GM23338 (cell line): ENCODE measurements at regions not wholly inside any gene's neighbourhood (a gene's known extent, or its start where the extent isn't known, plus 50 kb on each side); places are given as distances from the start of the nearest gene placed in this dataset.

Experiments used
- ATAC-seq: fragments of 200-7000 bp; cut with Tn5 transposase; 3 replicates; pipeline ENCODE4 v1.9.1; 2020
- DNase-seq: peaks from one replicate; pipeline ENCODE4 v3.0.0-alpha.2; 2015; ENCODE audit warnings: low spot score
- H2AFZ ChIP-seq: fragments of 200-600 bp; sonication (generic); 2 replicates; pipeline ENCODE4 v1.8.0; 2016; ENCODE audit warnings: antibody characterized with exemption, mild to moderate bottlenecking, moderate library complexity
- H3F3A ChIP-seq: fragments of 200-600 bp; sonication (generic); replicated peaks from 2 replicates; pipeline ENCODE4 v1.8.0; 2017; ENCODE audit warnings: antibody characterized with exemption, mixed run types, low read depth
- H3K27ac ChIP-seq: fragments of 200-600 bp; sonication (generic); 2 replicates; pipeline ENCODE4 v1.6.1; 2016; ENCODE audit warnings: low read depth
- H3K27me3 ChIP-seq: fragments of 200-600 bp; sonication (generic); 2 replicates; pipeline ENCODE4 v1.8.0; 2016; ENCODE audit warnings: mild to moderate bottlenecking, mixed run types, moderate library complexity; ENCODE audit not compliant: insufficient read depth
- H3K36me3 ChIP-seq: fragments of 200-600 bp; sonication (generic); 2 replicates; pipeline ENCODE4 v1.8.0; 2016; ENCODE audit warnings: mild to moderate bottlenecking; ENCODE audit not compliant: insufficient read depth
- H3K4me1 ChIP-seq: fragments of 200-600 bp; sonication (generic); 2 replicates; pipeline ENCODE4 v1.8.0; 2016; ENCODE audit warnings: mild to moderate bottlenecking, moderate library complexity; ENCODE audit not compliant: insufficient read depth
- H3K4me2 ChIP-seq: fragments of 200-600 bp; sonication (generic); 2 replicates; pipeline ENCODE4 v1.7.1; 2017; ENCODE audit warnings: mixed run types
- H3K4me3 ChIP-seq: fragments of 200-600 bp; sonication (generic); 2 replicates; pipeline ENCODE4 v1.6.1; 2016; ENCODE audit warnings: mixed run types
- H3K79me2 ChIP-seq: fragments of 200-600 bp; sonication (generic); replicated peaks from 2 replicates; pipeline ENCODE4 v1.8.0; 2017; ENCODE audit warnings: mild to moderate bottlenecking; ENCODE audit not compliant: insufficient read depth
- H3K9me2 ChIP-seq: fragments of 200-600 bp; sonication (generic); 2 replicates; pipeline ENCODE4 v1.8.0; 2017; ENCODE audit not compliant: insufficient read depth
- H4K20me1 ChIP-seq: fragments of 200-600 bp; sonication (generic); replicated peaks from 2 replicates; pipeline ENCODE4 v1.8.0; 2017; ENCODE audit warnings: mild to moderate bottlenecking; ENCODE audit not compliant: insufficient read depth
- H3K27ac Mint-ChIP-seq: 2 replicates; pipeline ENCODE4 v1.8.0; 2020; ENCODE audit warnings: inconsistent platforms, mild to moderate bottlenecking, moderate library complexity, mixed read lengths
- H3K27me3 Mint-ChIP-seq: 3 replicates; pipeline ENCODE4 v1.8.0; 2022; ENCODE audit warnings: low read depth, mild to moderate bottlenecking, moderate library complexity, mixed read lengths, inconsistent platforms; ENCODE audit not compliant: insufficient read depth, poor library complexity
- H3K36me3 Mint-ChIP-seq: 3 replicates; pipeline ENCODE4 v1.8.0; 2021; ENCODE audit warnings: low read depth, mild to moderate bottlenecking, inconsistent platforms, moderate library complexity, mixed read lengths
- H3K4me1 Mint-ChIP-seq: 3 replicates; pipeline ENCODE4 v1.8.0; 2020; ENCODE audit warnings: mild to moderate bottlenecking, inconsistent platforms, mixed read lengths
- H3K4me3 Mint-ChIP-seq: 3 replicates; pipeline ENCODE4 v1.8.0; 2021; ENCODE audit warnings: moderate library complexity, mild to moderate bottlenecking, inconsistent platforms, mixed read lengths
- H3K9me3 Mint-ChIP-seq: 3 replicates; pipeline ENCODE4 v1.8.0; 2020; ENCODE audit warnings: moderate library complexity, mild to moderate bottlenecking, inconsistent platforms, mixed read lengths
- CREB1 ChIP-seq: fragments of 250-450 bp; sonication (Bioruptor Pico); IDR thresholded peaks from 2 replicates; pipeline ENCODE4 v1.5.0; 2020; ENCODE audit warnings: low read depth, mild to moderate bottlenecking, moderate library complexity
- EZH2 ChIP-seq: fragments of 200-600 bp; sonication (generic); IDR thresholded peaks from one replicate; pipeline ENCODE4 v1.8.0; 2017; ENCODE audit warnings: antibody characterized with exemption, mild to moderate bottlenecking, low read depth; ENCODE audit not compliant: unreplicated experiment
- EZH2phosphoT487 ChIP-seq: fragments of 200-600 bp; sonication (generic); IDR thresholded peaks from one replicate; pipeline ENCODE4 v1.8.1; 2018; ENCODE audit warnings: antibody characterized with exemption; ENCODE audit not compliant: unreplicated experiment
- JUNB ChIP-seq: IDR thresholded peaks from one replicate; pipeline ENCODE4 v1.6.1; 2016; ENCODE audit warnings: antibody characterized with exemption; ENCODE audit not compliant: unreplicated experiment
- NANOG ChIP-seq: IDR thresholded peaks from 2 replicates; pipeline ENCODE4 v1.6.1; 2016; ENCODE audit warnings: antibody characterized with exemption, borderline replicate concordance
- POLR2AphosphoS5 ChIP-seq: IDR thresholded peaks from 2 replicates; pipeline ENCODE4 v1.6.1; 2016; ENCODE audit warnings: antibody characterized with exemption, low read depth
- STAT1 ChIP-seq: IDR thresholded peaks from one replicate; pipeline ENCODE4 v1.6.1; 2016; ENCODE audit warnings: antibody characterized with exemption; ENCODE audit not compliant: unreplicated experiment
- ZNF114 ChIP-seq: fragments of 250-450 bp; sonication (Bioruptor Pico); IDR thresholded peaks from 2 replicates; pipeline ENCODE4 v1.5.0; 2020; ENCODE audit warnings: mild to moderate bottlenecking, moderate library complexity
- ZNF331 ChIP-seq: fragments of 250-450 bp; sonication (Bioruptor Pico); IDR thresholded peaks from 2 replicates; pipeline ENCODE4 v1.5.0; 2020; ENCODE audit warnings: low read depth, mild to moderate bottlenecking, moderate library complexity
- TF ChIP-seq, protein P1 (sequence below): fragments of 250-450 bp; sonication (Bioruptor Pico); IDR thresholded peaks from 2 replicates; pipeline ENCODE4 v1.5.0; 2020; ENCODE audit warnings: mild to moderate bottlenecking, moderate library complexity
- TF ChIP-seq, protein P2 (sequence below): IDR thresholded peaks from 2 replicates; pipeline ENCODE4 v1.6.1; 2016; ENCODE audit warnings: antibody characterized with exemption
- TF ChIP-seq, protein P3 (sequence below): IDR thresholded peaks from one replicate; pipeline ENCODE4 v1.6.1; 2018; ENCODE audit warnings: antibody characterized with exemption; ENCODE audit not compliant: unreplicated experiment
- TF ChIP-seq, protein P4 (sequence below), 2 experiments: fragments of 200-600 bp in 1 of 2; sonication (generic) in 1 of 2; conservative IDR thresholded peaks; 2 replicates each; pipeline versions ENCODE4 v1.5.1 to v1.6.1; 2016 to 2017; ENCODE audit warnings: antibody characterized with exemption in 2 of 2, low read depth in 2 of 2, mild to moderate bottlenecking in 2 of 2, moderate library complexity in 1 of 2

DNA sequence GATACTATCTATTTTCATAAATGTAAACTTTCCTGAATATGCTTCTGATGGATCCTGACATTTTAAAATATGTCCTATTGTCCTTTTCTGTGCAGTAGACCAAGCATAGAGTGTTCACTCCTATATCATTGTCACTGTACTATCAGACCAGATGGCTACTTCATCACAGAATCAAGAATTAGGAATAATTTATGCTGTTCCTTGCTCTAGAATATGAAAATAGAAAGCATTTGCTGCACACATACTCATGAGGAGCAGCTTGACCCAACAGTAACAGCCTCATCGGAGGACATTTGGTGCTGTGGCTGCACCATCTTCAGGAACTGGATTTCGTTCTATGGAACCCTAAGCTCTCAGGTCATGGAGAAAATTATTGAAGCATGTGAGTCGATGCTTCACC is 468.9 kb upstream of the HNRNPA3 start:
- no peak overlapping the region for H3K27ac ChIP-seq
- TF ChIP-seq EZH2phosphoT487, result no peak
- TF ChIP-seq, protein P1, sequence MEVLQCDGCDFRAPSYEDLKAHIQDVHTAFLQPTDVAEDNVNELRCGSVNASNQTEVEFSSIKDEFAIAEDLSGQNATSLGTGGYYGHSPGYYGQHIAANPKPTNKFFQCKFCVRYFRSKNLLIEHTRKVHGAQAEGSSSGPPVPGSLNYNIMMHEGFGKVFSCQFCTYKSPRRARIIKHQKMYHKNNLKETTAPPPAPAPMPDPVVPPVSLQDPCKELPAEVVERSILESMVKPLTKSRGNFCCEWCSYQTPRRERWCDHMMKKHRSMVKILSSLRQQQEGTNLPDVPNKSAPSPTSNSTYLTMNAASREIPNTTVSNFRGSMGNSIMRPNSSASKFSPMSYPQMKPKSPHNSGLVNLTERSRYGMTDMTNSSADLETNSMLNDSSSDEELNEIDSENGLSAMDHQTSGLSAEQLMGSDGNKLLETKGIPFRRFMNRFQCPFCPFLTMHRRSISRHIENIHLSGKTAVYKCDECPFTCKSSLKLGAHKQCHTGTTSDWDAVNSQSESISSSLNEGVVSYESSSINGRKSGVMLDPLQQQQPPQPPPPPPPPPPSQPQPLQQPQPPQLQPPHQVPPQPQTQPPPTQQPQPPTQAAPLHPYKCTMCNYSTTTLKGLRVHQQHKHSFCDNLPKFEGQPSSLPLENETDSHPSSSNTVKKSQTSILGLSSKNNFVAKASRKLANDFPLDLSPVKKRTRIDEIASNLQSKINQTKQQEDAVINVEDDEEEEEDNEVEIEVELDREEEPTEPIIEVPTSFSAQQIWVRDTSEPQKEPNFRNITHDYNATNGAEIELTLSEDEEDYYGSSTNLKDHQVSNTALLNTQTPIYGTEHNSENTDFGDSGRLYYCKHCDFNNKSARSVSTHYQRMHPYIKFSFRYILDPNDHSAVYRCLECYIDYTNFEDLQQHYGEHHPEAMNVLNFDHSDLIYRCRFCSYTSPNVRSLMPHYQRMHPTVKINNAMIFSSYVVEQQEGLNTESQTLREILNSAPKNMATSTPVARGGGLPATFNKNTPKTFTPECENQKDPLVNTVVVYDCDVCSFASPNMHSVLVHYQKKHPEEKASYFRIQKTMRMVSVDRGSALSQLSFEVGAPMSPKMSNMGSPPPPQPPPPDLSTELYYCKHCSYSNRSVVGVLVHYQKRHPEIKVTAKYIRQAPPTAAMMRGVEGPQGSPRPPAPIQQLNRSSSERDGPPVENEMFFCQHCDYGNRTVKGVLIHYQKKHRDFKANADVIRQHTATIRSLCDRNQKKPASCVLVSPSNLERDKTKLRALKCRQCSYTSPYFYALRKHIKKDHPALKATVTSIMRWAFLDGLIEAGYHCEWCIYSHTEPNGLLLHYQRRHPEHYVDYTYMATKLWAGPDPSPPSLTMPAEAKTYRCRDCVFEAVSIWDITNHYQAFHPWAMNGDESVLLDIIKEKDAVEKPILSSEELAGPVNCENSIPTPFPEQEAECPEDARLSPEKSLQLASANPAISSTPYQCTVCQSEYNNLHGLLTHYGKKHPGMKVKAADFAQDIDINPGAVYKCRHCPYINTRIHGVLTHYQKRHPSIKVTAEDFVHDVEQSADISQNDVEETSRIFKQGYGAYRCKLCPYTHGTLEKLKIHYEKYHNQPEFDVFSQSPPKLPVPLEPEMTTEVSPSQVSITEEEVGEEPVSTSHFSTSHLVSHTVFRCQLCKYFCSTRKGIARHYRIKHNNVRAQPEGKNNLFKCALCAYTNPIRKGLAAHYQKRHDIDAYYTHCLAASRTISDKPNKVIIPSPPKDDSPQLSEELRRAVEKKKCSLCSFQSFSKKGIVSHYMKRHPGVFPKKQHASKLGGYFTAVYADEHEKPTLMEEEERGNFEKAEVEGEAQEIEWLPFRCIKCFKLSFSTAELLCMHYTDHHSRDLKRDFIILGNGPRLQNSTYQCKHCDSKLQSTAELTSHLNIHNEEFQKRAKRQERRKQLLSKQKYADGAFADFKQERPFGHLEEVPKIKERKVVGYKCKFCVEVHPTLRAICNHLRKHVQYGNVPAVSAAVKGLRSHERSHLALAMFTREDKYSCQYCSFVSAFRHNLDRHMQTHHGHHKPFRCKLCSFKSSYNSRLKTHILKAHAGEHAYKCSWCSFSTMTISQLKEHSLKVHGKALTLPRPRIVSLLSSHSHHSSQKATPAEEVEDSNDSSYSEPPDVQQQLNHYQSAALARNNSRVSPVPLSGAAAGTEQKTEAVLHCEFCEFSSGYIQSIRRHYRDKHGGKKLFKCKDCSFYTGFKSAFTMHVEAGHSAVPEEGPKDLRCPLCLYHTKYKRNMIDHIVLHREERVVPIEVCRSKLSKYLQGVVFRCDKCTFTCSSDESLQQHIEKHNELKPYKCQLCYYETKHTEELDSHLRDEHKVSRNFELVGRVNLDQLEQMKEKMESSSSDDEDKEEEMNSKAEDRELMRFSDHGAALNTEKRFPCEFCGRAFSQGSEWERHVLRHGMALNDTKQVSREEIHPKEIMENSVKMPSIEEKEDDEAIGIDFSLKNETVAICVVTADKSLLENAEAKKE (CRISPR knock-in tag), result no peak
- no peak for TF ChIP-seq CREB1 (CRISPR knock-in tag)
- TF ChIP-seq NANOG, result no peak
- TF ChIP-seq, protein P2, sequence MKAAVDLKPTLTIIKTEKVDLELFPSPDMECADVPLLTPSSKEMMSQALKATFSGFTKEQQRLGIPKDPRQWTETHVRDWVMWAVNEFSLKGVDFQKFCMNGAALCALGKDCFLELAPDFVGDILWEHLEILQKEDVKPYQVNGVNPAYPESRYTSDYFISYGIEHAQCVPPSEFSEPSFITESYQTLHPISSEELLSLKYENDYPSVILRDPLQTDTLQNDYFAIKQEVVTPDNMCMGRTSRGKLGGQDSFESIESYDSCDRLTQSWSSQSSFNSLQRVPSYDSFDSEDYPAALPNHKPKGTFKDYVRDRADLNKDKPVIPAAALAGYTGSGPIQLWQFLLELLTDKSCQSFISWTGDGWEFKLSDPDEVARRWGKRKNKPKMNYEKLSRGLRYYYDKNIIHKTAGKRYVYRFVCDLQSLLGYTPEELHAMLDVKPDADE, result no peak
- TF ChIP-seq, protein P3, sequence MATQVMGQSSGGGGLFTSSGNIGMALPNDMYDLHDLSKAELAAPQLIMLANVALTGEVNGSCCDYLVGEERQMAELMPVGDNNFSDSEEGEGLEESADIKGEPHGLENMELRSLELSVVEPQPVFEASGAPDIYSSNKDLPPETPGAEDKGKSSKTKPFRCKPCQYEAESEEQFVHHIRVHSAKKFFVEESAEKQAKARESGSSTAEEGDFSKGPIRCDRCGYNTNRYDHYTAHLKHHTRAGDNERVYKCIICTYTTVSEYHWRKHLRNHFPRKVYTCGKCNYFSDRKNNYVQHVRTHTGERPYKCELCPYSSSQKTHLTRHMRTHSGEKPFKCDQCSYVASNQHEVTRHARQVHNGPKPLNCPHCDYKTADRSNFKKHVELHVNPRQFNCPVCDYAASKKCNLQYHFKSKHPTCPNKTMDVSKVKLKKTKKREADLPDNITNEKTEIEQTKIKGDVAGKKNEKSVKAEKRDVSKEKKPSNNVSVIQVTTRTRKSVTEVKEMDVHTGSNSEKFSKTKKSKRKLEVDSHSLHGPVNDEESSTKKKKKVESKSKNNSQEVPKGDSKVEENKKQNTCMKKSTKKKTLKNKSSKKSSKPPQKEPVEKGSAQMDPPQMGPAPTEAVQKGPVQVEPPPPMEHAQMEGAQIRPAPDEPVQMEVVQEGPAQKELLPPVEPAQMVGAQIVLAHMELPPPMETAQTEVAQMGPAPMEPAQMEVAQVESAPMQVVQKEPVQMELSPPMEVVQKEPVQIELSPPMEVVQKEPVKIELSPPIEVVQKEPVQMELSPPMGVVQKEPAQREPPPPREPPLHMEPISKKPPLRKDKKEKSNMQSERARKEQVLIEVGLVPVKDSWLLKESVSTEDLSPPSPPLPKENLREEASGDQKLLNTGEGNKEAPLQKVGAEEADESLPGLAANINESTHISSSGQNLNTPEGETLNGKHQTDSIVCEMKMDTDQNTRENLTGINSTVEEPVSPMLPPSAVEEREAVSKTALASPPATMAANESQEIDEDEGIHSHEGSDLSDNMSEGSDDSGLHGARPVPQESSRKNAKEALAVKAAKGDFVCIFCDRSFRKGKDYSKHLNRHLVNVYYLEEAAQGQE, result no peak
- TF ChIP-seq, protein P4, sequence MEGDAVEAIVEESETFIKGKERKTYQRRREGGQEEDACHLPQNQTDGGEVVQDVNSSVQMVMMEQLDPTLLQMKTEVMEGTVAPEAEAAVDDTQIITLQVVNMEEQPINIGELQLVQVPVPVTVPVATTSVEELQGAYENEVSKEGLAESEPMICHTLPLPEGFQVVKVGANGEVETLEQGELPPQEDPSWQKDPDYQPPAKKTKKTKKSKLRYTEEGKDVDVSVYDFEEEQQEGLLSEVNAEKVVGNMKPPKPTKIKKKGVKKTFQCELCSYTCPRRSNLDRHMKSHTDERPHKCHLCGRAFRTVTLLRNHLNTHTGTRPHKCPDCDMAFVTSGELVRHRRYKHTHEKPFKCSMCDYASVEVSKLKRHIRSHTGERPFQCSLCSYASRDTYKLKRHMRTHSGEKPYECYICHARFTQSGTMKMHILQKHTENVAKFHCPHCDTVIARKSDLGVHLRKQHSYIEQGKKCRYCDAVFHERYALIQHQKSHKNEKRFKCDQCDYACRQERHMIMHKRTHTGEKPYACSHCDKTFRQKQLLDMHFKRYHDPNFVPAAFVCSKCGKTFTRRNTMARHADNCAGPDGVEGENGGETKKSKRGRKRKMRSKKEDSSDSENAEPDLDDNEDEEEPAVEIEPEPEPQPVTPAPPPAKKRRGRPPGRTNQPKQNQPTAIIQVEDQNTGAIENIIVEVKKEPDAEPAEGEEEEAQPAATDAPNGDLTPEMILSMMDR (conservative IDR thresholded peaks at IDR 0.05; ENCODE audit: low read depth in 2 of 2), result no peak
- no peak for TF ChIP-seq STAT1
- no peak for TF ChIP-seq ZNF114 (CRISPR knock-in tag)
- TF ChIP-seq ZNF331, result no peak
- no peak for TF ChIP-seq POLR2AphosphoS5
- no peak for TF ChIP-seq JUNB
- TF ChIP-seq EZH2, result no peak
- Mint-ChIP-seq H3K27me3 (peaks cover 14% of the 10 kb centered on the region), H3K9me3 (no peaks in the 10 kb centered on the region), H3K4me3 (no peak overlapping the region), H3K4me1 (peaks cover 55% of the 10 kb centered on the region), H3K36me3 (peaks cover 3% of the 10 kb centered on the region; the same call in 1 of the 3 replicates), H3K27ac (peak overlapping the region; percentile 96)
- H3F3A ChIP-seq, result 0 out of 2 replicates have a peak, but pooled peaks cover 6% of the 10 kb centered on the region
- no peak overlapping the region; the same call in 1 of the 2 replicates for H3K4me2 ChIP-seq
- peaks cover 29% of the 10 kb centered on the region for H3K9me2 ChIP-seq
- no peaks in the 10 kb centered on the region for H3K36me3 ChIP-seq
- peaks cover 42% of the 10 kb centered on the region for H3K4me1 ChIP-seq
- DNase-seq (no peak), ATAC-seq (no peak)
- peak overlapping the region; percentile 60; the same call in 1 of the 2 replicates for H2AFZ ChIP-seq
- no peaks in the 10 kb centered on the region for H4K20me1 ChIP-seq
- no peaks in the 10 kb centered on the region for H3K79me2 ChIP-seq
- no peaks in the 10 kb centered on the region for H3K27me3 ChIP-seq
- no peak overlapping the region for H3K4me3 ChIP-seq
